ENCODE measurements at regions not wholly inside any gene's neighbourhood (a gene's known extent, or its start where the extent isn't known, plus 50 kb on each side); places are given as distances from the start of the nearest gene placed in this dataset.

DNA sequence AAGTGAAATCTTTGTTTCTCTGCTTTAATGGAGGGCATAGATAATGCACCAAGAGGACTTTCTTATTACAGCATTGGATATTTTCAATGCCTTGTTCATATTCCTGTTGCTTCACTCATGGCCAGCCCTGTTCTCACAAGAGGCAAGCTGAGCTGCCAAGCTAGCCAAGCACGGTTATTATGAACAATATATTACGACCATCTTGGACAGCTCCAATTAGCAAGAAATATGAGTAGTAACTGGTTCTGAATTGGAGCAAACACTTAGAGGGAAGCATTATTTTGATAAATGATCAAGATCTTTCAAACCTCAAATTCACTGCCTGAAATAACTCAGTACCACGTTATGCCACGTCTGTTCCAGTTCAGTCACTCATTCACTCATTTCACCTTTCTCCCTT is 159.8 kb downstream of the SETD4 start:
- ATAC-seq (no peak), DNase-seq (ENCODE audit: low spot score) (no peak)

DNA sequence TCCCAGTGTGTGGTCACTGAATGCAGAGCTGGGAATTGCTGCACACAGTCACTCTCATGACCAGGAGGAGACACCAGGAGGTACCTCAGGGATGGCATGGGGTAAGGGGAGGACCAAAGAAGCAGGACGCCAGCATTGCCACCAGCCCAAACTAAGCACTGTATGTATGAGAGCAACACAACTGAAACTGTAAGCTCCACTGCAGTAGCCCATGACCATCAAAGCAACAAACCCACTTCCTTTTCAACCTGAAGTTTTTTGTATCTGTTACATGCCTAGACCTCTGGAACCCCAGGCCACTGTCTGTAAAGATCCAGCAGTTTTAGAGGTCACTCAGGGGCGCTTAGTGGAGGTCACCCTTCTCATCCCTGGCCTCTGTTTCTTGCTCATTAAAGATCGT is 164.3 kb downstream of the SETD4 start:
- DNase-seq (ENCODE audit: low spot score) (no peak), ATAC-seq (no peak)

DNA sequence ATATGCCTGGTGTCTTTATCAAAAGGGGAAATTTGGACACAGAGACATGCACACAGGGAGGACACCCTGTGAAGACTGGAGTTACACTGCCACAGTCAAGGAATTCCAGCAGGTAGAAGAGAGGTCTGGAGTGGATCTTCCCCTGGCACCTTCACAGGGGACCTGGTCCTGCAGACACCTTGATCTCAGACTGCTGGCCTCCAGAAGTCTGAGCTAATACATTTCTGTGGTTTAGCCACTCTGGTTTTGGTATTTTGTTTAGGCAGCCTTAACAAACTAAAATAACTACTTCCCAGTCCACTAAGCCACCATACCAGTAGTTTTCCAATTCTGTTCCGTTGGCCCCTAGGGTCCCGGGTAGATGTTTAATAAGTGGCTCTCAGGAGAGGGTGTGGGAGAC is 164.7 kb downstream of the SETD4 start:
- ATAC-seq, result no peak
- no peak for DNase-seq (ENCODE audit: low spot score)

DNA sequence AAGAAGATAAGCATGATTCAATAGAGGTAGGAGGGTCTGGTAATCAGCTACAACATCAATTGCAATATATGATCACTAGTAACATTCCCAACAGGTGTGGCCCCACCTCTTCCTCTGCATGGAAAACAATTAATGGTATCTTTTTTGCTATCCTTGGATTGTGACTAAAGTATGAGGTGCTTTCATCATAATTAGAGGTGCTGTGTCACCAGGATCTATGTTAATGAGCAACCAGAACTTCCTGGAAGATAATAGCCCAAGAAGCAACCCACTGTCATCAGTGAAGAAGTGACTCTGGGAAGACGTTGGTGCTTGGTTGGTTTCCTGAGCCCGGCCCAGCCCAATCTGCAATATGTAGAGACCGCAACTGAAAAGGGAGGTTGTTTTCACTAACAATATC is 167.2 kb downstream of the SETD4 start:
- ATAC-seq (no peak), DNase-seq (ENCODE audit: low spot score) (no peak)

DNA sequence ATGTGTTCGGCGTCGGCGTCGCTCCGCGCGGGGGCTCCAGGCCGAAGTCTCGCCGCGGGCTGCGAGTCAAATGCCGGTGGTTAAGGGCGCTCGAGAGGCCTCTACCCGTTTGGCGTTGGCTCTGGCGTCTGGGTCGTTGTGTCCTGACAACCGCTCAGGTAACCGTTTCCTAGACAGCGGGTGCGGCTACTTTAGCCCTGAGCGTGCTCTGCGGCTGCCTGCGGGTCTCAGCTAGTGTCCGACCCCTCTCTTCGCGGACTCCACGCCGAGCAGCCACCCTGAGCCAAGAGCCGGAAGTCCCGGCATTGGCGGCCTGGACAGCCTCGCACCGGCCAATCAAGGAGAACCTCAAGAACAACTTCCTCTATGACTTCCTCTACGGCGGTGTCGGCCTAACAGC is 173.4 kb downstream of the SETD4 start:
- ATAC-seq, result no peak
- DNase-seq (ENCODE audit: low spot score), result no peak

DNA sequence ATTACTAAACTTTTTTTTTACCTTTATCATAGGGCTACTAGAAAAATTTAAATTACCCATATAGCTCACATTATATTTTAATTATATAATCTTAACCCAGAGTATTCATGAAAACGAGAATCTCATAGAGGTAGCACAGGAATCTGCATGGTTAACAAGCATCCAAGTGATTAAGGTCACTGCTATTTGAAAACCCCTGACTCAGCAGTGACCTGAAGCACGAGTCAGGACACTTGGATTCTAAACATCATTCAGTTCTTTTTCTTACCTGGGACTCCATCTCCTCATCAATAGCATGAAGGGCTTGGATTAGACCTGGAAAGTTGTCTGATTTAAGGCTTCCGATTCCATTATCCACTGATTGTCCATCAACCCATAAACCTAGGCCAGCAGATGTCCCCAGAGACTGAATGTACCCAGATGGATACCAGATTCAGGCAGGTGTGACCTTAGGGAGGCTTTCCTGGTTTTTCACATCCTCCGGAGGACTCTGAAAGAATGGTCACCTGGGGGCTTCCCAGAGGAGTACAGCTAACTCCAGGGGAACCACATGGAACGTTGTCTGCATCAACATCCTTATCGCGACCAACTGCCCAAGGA is 174.3 kb downstream of the SETD4 start:
- DNase-seq (ENCODE audit: low spot score) (no peak), ATAC-seq (no peak)

DNA sequence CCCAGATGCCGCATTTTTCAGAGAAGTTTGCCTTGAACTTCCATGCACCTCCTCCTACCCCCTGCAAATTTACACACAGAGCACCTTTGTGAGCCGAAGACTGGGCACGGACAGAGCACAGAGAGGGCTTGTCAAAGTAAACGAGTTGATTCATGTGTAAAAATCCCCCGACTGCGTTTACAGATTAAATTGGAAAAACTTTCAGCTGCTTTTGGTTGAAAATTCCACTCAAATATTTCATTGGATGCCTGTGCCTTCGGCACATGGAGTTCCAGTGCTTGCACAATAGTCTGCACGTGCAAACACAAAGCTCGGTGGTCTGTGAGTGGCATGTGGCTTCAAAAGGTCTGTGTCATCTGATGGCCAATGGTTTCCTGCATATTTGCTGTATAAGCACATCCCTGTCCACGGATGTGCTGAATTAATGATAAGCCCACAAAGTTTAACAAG is 177.5 kb downstream of the SETD4 start:
- ATAC-seq (no peak), DNase-seq (ENCODE audit: low spot score) (no peak)

DNA sequence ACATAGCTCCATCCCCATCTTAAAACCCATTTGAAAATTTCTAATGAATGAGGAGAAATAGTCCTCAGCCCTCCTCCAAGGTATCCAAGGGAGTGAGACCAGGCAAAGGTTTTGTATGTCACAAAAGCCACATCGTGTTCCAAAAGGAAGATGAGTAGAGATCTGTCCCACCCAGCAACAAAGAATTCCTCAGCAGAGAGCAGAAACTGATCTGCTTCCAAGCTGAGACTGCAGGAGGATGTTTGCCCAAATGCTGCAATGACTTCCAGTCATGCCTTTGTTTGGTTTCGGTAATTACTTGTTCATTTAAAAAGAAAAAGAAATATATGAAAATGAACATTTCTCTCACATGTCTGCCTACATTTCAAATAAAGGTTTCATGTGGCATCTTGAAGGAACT is 186.9 kb downstream of the SETD4 start:
- DNase-seq (ENCODE audit: low spot score) (no peak), ATAC-seq (no peak)

DNA sequence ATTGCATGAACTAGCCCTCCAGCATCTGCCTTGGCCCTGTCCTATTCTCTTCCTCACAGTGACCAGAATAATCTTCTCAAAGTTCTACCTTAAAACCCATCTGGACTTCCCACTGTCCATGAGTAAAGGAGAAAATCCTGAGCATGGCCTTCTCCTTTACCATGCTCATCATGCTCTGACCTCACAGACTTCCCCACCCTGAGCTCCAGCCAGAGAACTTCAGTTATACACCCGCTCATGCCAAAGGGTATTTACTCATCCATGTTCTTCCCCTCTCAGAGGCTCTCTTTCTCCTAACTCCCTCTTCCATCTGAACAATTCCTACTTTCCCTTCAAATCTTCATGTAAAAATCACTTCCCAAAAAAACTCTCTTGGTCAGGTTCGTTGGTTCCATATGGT is 188.4 kb downstream of the SETD4 start:
- no peak for ATAC-seq
- DNase-seq (ENCODE audit: low spot score), result no peak

DNA sequence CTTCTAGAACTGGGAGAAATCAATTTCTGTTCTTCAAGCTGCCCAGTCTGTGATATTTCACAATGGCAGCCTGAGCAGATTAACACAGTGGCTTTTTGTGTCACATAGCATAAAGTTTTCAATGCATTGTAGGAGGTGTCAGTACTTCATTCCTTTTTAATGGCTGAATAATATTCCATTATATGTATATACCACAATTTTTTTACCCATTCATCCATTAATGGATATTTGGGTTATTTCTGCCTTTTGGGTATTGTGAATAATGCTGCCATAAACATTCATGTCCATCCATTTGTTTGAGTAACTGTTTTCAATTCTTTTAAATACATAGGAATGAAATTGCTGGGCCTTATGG is 191.5 kb downstream of the SETD4 start:
- ATAC-seq (no peak), DNase-seq (ENCODE audit: low spot score) (no peak)

DNA sequence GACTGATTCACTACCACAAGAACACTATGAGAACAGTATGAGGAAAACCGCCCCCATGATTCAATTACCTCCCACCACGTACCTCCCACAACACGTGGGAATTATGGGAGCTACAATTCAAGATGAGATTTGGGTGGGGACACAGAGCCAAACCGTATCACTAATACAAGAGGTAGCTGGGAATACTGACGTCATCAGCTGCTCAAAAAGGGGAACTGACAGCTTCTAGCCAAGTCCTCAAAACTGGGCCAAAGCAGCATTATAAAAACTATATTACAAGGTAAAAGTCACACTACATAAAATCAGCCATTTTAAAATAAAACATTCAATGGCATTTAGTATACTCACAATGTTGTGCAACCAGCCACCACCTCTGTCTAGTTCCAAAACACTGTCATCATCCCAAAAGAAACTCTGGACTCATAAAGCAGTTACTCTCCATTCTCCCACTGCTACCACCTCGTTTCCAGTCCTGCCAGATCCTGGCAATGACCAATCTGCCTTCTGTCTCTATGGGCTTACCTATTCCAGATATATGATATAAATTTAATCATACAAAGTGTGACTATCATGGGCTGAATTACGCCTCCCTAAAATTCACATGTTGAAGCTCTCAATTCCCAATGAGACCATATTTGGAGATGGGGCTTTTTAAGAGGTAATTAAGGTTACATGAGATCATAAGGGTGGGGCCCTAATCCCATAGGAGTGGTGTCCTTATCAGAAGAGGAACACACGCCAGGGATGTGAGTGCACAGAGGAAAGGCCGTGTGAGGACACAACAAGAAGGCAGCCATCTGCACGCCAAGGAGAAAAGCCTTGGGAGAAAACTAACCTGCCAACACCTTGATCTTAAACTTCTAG is 192.1 kb downstream of the SETD4 start:
- no peak for DNase-seq (ENCODE audit: low spot score)
- ATAC-seq, result no peak

DNA sequence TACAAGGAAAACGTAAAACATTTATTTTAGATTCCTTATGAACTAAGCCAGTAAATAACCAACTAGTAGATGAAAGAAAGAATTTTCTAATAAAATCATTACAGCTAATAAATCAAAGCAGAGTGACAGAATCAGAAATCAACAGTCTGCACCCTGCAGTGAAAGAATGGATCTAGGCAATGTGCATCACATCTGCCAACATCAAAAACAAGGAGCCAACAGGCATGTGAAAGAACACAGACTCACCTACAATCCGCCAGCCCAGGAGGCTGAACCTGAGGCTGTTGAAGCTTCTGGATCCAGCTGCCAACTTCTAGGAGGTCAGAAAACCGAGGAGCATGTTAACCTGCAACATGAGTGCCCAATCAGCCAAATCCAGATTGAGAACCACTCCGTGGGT is 196.3 kb downstream of the SETD4 start:
- ATAC-seq, result no peak
- no peak for DNase-seq (ENCODE audit: low spot score)

DNA sequence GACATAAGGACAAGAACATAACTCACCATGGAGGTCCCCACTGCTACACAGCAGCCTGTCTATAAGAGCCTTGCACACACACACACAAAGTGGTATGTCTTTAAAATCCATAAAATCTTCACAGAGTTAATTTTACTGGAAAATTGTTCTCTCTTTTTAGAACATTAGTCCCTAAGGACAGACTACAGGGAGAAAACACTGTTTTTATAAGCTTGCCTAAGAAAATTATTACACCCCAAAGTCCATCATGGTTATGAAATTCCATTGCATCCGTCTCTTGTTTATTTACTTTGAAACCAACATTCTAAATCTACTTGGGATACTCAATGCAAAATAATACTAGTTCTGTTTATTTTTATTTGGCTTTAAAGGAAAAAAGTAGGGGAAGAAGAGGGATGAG is 197.4 kb downstream of the SETD4 start:
- no peak for ATAC-seq
- DNase-seq (ENCODE audit: low spot score), result no peak

DNA sequence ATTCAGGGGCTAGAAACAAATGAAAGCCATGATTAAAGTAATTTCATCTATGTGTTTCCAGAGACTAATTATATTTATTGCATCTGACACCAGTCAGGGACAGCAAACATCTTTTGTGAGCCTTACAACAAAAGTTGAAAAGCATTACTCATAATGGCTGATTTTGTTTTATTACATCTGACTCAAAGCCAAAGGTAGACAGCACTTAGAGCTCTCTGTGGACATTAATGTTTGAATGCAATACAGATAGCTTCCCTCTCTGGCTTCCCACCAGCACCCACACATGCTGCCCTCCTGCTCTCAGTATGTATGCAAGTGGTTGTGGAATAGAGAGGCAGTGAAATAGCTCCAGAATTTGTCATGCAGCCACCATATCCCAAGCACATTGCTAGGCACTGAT is 198.7 kb downstream of the SETD4 start:
- no peak for ATAC-seq
- no peak for DNase-seq (ENCODE audit: low spot score)

DNA sequence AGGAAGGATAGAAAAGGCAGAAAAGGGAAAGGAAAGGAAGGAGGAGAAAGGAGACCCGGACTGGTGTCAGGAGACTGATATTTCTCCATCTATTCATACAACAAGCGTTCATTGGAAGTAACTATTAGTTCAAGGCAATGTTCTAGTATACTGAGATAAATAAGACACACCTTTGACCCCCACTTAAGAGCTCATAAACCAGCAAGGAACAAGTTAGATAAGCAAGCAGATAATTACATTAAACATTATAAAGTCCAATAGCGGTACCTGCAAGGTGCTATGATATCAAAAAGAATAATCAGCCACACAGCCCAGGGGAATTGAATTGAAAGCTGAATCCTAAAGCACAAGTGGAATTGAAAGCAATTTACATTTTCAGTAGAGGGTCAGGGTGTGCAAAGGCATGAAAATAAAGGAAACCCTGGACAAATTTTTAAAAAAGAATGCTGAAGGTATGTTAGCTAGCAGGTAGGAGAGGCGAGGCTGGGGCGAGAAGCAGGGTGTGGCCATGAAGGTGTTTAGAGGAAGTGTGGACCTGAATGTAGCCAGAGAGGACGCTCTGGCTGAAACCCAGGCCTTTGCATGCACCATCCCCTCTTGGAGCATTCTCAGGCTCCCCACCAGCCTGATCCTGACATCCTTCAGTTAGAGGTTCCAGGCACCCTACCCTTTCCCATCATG is 200.0 kb downstream of the SETD4 start:
- DNase-seq (ENCODE audit: low spot score) (no peak), ATAC-seq (no peak)

DNA sequence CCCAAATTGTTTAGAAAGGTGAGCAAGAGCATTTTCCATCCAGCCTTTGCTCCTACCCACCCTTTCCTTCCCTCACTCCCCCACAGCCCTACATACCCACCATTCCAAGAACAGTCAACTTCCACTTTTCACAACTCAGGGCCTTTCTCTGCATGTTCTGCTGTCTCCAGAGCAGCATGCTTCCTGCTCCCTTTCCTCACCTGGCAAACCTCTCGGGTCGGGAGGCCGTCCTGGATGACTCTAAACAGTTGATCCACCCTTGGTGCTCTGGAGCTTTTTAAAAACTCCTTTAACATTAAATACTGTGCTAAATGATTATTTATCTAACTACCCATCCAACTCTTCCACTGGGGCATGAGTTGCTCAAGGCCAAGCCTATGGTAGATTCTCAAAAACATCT is 200.6 kb downstream of the SETD4 start:
- ATAC-seq (no peak), DNase-seq (ENCODE audit: low spot score) (no peak)

DNA sequence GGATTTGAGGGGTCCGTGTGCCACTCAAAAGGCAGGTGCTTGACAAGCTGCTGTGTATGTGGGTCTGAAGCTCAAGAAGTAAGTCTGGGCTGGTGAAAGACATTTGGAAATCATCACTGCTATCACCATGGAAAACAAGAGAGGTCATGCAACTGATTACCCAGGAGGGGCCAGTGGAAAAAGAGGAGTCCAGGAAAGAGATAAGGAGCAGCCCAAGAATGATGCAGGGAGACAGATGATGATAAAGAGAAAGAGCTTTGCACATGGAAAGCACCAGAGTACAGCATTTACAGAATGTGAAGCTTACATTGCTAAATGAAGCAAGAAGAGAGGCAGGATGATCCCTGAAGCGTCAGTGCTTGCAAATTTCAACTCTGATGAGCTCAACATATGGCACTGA is 203.2 kb downstream of the SETD4 start:
- ATAC-seq, result no peak

DNA sequence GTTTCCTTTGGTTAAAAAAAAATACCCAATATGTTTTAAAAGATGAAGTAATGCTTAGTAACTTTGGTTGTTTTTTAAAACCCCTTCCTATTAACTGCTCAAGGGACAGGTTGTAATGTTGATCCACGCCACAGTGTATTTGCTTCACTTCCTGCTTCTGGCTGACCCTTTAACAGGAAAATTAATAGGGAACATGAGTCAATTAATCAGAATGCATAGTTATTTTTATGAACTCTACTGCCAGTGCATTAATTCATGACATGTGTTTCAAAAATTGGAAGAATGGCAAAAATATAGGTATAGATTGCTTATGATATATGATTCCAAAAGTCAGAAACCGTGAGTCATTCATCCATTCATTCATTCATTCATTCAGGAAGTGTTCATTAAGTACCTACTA is 204.8 kb downstream of the SETD4 start:
- DNase-seq (ENCODE audit: low spot score) (no peak), ATAC-seq (no peak)

More for the DNA sequence above, 203.2 kb downstream of the SETD4 start:
- no peak for DNase-seq (ENCODE audit: low spot score)

DNA sequence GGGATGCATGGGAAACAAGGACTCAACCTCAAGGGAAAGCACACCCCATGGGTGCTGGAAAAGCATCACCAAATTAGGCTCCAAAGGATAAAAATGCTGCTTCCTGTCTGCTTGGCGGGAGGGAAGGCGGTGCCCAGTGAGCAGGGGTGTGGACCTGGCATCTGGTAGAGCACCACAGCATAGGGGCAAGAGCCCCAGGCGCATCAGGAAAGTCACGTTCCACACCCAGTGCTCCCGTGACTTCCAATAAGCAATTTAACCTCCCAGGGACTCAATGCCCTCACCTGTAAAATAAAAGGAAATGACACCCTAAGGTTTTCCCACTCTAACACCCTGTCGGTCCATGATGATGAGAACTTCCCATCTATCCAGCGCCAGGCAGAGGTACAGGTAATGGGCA is 206.0 kb downstream of the SETD4 start:
- ATAC-seq, result no peak

DNA sequence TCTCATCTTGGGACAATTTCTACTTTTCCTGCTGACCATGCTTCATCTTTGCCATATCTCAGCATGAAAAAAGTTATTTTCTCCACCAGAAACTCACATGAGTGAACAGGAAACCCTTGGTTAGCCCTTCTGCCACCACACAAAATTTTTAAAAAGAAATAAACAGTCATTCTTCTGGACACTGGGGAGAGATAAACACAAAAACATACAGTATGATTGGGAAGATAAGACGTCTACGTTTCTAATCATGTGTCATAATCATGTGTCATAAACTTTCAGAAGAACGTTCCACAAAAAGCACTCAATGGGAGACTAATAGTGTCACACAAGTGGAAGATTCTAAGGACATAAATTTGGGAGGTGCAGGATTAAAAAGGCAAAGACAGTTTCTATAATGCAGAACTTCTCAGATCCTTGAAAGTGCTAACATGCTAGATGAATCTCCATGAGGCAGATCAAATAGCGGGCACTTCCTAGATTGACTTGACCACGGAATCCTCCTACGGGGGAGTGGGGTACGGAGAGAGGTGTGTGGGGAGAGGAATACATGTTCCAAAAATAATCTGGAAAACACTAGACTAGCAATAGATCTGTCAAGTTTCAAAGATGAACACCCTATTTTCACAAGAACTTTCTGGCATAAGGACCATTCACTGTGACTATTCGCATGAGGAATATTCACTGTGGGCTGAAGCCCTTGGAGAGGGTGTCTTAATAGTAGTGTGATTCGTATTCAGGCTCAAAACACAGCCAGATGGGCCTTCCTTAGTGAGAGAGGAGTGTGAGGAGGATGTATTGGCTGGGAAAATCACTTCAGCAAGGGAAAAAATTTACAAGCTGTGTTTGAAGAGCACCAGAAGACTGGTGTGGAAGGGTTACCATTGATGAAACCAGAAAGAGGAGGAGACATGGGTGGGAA is 206.7 kb downstream of the SETD4 start:
- ATAC-seq (no peak), DNase-seq (ENCODE audit: low spot score) (no peak)

More for the DNA sequence above, 206.0 kb downstream of the SETD4 start:
- no peak for DNase-seq (ENCODE audit: low spot score)

DNA sequence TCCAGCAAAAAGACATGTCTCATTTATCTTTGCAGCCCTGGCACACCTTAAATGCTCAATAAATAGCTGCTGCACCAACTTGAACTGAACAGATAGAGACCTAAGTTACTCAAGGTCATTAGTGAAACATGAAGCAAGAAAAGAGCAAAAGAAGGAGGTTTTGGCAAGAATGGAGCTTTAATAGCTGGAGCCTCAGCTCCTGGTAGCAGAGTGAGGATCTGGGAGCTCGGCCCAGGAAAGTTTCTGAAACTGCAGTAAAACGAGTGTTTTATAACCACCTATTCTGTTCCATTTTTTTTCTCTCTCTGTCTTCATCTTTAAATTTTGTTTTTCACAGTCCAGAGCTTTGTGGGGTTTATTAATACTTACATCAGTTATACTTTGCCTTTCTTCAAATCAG is 207.5 kb downstream of the SETD4 start:
- no peak for DNase-seq (ENCODE audit: low spot score)

More for the DNA sequence above, 207.5 kb downstream of the SETD4 start:
- no peak for ATAC-seq
